ENCODE measurements at regions not wholly inside any gene's neighbourhood (a gene's known extent, or its start where the extent isn't known, plus 50 kb on each side); places are given as distances from the start of the nearest gene placed in this dataset.

- TF ChIP-seq KAT7 (CRISPR knock-in tag; IDR thresholded peaks at IDR 0.05; ENCODE audit: borderline replicate concordance) (no peak), RBM22 (optimal IDR thresholded peaks at IDR 0.05; ENCODE audit: low read length) (no peak), ZNF570 (CRISPR knock-in tag; IDR thresholded peaks at IDR 0.05; ENCODE audit: borderline replicate concordance) (no peak)
- TF ChIP-seq, protein P1, sequence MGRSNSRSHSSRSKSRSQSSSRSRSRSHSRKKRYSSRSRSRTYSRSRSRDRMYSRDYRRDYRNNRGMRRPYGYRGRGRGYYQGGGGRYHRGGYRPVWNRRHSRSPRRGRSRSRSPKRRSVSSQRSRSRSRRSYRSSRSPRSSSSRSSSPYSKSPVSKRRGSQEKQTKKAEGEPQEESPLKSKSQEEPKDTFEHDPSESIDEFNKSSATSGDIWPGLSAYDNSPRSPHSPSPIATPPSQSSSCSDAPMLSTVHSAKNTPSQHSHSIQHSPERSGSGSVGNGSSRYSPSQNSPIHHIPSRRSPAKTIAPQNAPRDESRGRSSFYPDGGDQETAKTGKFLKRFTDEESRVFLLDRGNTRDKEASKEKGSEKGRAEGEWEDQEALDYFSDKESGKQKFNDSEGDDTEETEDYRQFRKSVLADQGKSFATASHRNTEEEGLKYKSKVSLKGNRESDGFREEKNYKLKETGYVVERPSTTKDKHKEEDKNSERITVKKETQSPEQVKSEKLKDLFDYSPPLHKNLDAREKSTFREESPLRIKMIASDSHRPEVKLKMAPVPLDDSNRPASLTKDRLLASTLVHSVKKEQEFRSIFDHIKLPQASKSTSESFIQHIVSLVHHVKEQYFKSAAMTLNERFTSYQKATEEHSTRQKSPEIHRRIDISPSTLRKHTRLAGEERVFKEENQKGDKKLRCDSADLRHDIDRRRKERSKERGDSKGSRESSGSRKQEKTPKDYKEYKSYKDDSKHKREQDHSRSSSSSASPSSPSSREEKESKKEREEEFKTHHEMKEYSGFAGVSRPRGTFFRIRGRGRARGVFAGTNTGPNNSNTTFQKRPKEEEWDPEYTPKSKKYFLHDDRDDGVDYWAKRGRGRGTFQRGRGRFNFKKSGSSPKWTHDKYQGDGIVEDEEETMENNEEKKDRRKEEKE (IDR thresholded peaks at IDR 0.05), result no peak
Measured at GRCh38 chr7:11956991-11957390, 125.0 kb upstream of the THSD7A start.

Data from HepG2 (cell line).